DOHH2 (cell line): ENCODE measurements at regions not wholly inside any gene's neighbourhood (a gene's known extent, or its start where the extent isn't known, plus 50 kb on each side); places are given as distances from the start of the nearest gene placed in this dataset.

ENCODE experiments used
- EZH2phosphoT487 ChIP-seq: fragments of 200-600 bp; sonication (generic); IDR thresholded peaks from 2 replicates; pipeline ENCODE4 v1.6.1; 2017; ENCODE audit warnings: borderline replicate concordance, mild to moderate bottlenecking, antibody characterized with exemption, low read length, moderate library complexity, mixed read lengths
- TF ChIP-seq, protein P1 (sequence below): fragments of 200-600 bp; sonication (generic); IDR thresholded peaks from one replicate; pipeline ENCODE4 v1.5.1; 2014; ENCODE audit warnings: antibody characterized with exemption, mild to moderate bottlenecking, low read depth, low read length; ENCODE audit not compliant: poor library complexity, severe bottlenecking

DNA sequence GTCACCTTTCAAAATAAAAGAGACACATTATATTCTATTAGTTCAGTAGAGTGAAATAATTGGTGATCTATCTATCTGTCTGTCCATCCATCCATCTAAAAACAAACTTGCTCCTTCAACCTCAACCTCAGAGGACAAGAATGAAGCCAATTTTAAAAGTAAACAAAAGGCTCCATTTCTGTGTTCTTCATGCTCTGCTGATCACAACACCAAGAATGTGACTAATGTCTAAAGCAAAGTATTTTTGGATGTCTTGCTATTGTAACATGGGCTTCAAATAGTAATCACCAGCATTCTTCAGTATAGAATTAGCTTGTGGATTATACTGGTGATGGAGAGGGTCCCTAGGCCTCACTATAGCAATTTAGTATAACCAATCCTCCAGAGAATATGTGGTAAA, 1304.4 kb downstream of the MAT2B start:
- TF ChIP-seq, protein P1, sequence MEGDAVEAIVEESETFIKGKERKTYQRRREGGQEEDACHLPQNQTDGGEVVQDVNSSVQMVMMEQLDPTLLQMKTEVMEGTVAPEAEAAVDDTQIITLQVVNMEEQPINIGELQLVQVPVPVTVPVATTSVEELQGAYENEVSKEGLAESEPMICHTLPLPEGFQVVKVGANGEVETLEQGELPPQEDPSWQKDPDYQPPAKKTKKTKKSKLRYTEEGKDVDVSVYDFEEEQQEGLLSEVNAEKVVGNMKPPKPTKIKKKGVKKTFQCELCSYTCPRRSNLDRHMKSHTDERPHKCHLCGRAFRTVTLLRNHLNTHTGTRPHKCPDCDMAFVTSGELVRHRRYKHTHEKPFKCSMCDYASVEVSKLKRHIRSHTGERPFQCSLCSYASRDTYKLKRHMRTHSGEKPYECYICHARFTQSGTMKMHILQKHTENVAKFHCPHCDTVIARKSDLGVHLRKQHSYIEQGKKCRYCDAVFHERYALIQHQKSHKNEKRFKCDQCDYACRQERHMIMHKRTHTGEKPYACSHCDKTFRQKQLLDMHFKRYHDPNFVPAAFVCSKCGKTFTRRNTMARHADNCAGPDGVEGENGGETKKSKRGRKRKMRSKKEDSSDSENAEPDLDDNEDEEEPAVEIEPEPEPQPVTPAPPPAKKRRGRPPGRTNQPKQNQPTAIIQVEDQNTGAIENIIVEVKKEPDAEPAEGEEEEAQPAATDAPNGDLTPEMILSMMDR = no peak
- TF ChIP-seq EZH2phosphoT487 = no peak
